ENCODE measurements at regions not wholly inside any gene's neighbourhood (a gene's known extent, or its start where the extent isn't known, plus 50 kb on each side); places are given as distances from the start of the nearest gene placed in this dataset.
A peak's percentile ranks its signal among the peaks of the same experiment; 100 is the strongest.

DNA sequence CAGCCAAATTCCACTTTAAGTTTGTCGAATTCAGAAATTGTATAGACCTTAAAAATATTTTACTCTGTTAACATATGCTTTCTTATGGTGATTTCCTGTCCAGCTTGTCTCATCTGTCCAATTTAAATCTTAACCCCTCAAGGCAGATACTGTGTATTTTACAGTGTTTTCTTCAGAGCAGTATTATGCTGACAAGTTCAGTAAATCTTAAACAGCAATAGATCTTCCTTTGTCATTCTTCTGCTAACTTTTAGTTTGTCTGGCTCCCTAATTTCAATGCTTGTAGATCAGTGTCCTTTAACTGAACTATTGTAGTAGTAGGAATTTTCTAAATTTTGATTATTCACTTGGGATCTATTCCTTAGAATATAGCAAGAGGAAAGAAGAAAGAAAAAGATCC lies 52.8 kb upstream of the MEIS1 start:
- Mint-ChIP-seq H3K36me3 (no peaks in the 10 kb centered on the region), H3K27me3 (ENCODE audit: low read depth) (no peaks in the 10 kb centered on the region), H3K4me1 (peaks cover 67% of the 10 kb centered on the region), H3K4me3 (no peak overlapping the region), H3K27ac (peak overlapping the region; percentile 90), H3K9me3 (no peaks in the 10 kb centered on the region)
- TF ChIP-seq, protein P1, sequence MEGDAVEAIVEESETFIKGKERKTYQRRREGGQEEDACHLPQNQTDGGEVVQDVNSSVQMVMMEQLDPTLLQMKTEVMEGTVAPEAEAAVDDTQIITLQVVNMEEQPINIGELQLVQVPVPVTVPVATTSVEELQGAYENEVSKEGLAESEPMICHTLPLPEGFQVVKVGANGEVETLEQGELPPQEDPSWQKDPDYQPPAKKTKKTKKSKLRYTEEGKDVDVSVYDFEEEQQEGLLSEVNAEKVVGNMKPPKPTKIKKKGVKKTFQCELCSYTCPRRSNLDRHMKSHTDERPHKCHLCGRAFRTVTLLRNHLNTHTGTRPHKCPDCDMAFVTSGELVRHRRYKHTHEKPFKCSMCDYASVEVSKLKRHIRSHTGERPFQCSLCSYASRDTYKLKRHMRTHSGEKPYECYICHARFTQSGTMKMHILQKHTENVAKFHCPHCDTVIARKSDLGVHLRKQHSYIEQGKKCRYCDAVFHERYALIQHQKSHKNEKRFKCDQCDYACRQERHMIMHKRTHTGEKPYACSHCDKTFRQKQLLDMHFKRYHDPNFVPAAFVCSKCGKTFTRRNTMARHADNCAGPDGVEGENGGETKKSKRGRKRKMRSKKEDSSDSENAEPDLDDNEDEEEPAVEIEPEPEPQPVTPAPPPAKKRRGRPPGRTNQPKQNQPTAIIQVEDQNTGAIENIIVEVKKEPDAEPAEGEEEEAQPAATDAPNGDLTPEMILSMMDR (IDR thresholded peaks at IDR 0.05; ENCODE audit: unreplicated experiment), result no peak
- no peak for DNase-seq (ENCODE audit: low spot score in 2 of 2, unreplicated experiment in 2 of 2)

DNA sequence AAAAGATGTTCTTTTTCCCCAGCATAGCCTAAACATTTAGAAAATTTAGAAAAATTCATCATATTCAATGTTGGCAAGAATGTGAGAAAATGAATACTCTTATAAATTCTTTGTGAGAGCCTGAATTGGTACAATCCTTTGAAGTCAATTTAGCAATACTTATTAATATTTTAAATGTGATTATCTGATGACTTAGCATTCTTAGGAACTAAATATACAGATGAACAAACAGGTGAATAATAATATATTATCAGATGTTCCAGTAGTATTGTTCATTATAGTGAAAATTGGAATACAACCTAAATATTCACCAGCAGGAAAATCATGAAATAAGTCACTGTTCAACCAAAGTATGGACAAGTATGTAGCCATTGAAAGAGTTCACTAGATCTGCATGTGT lies 55.5 kb upstream of the MEIS1 start:
- Mint-ChIP-seq H3K36me3 (no peaks in the 10 kb centered on the region), H3K27ac (no peak overlapping the region), H3K4me1 (peaks cover 60% of the 10 kb centered on the region), H3K4me3 (no peak overlapping the region), H3K9me3 (no peaks in the 10 kb centered on the region), H3K27me3 (ENCODE audit: low read depth) (no peaks in the 10 kb centered on the region)
- no peak for DNase-seq (ENCODE audit: low spot score in 2 of 2, unreplicated experiment in 2 of 2)
- TF ChIP-seq, protein P1 (IDR thresholded peaks at IDR 0.05; ENCODE audit: unreplicated experiment), result no peak

DNA sequence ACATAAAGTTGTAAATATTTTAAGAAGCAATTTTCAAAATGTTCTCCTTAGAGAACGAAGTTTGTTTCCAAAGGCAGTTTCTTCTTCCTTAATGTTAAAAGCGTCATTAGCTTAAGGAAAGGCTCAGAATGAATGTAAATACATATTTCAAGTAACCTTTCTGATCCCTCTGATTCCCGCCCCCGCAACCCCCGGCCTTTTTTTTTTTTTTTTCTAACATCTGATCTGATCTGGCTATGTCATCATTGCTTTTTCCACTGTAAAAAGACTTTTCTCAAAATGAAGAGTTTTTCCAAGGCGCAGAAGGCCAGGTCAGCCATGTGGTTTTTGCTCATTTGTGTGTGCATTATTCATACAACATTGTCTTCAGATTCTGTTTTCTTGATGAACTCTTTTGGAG lies 57.1 kb upstream of the MEIS1 start:
- Mint-ChIP-seq H3K9me3 (peaks cover 4% of the 10 kb centered on the region), H3K27ac (no peak overlapping the region), H3K36me3 (no peaks in the 10 kb centered on the region), H3K4me3 (no peak overlapping the region), H3K4me1 (peaks cover 47% of the 10 kb centered on the region), H3K27me3 (ENCODE audit: low read depth) (no peaks in the 10 kb centered on the region)
- TF ChIP-seq, protein P1 (IDR thresholded peaks at IDR 0.05; ENCODE audit: unreplicated experiment), result no peak
- no peak for DNase-seq (ENCODE audit: low spot score in 2 of 2, unreplicated experiment in 2 of 2)

DNA sequence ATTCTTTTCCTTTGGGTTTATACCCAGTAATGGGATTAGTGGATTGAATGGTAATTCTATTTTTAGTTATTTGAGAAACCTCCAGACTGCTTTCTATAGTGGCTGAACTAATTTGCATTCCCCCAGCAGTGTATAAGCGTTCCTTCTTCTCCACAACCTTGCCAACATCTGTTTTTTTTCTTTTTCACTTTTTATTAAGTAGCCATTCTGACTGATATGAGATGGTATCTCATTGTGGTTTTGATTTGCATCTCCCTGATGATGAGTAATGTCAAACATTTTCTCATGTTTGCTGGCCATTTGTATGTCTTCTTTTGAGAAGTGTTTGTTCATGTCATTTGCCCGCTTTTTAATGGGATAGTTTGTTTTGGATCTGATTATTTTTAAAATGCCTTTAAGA lies 64.1 kb upstream of the MEIS1 start:
- Mint-ChIP-seq H3K27ac (no peak overlapping the region), H3K36me3 (peaks cover 2% of the 10 kb centered on the region), H3K27me3 (ENCODE audit: low read depth) (no peaks in the 10 kb centered on the region), H3K4me1 (peaks cover 11% of the 10 kb centered on the region), H3K9me3 (peaks cover 10% of the 10 kb centered on the region), H3K4me3 (no peak overlapping the region)
- no peak for DNase-seq (ENCODE audit: low spot score in 2 of 2, unreplicated experiment in 2 of 2)
- TF ChIP-seq, protein P1 (IDR thresholded peaks at IDR 0.05; ENCODE audit: unreplicated experiment), result no peak

DNA sequence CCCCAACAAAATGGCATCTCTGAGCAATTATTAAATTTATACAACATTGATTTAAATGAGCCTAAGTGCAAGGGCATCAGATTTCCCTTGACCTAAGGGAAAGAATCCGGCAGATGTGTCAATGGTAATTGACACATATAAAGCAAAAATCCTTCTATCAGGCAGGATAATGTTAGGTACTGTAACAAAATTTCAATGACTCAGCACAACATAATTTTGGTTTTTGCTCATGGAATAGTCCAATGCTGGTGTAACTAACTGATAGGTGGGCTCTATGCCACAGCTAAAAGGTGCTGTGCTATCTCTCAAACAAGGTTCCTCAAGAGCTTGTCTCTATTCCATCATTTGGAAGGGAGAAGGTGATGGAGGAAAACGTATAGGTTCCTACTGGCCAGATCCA lies 68.3 kb upstream of the MEIS1 start:
- H3K4me1 Mint-ChIP-seq, result peaks cover 36% of the 10 kb centered on the region
- TF ChIP-seq, protein P1 (IDR thresholded peaks at IDR 0.05; ENCODE audit: unreplicated experiment), result no peak
- H3K27me3 Mint-ChIP-seq (ENCODE audit: low read depth), result no peaks in the 10 kb centered on the region
- DNase-seq (ENCODE audit: low spot score in 2 of 2, unreplicated experiment in 2 of 2), result no peak
- peaks cover 4% of the 10 kb centered on the region for H3K9me3 Mint-ChIP-seq
- H3K27ac Mint-ChIP-seq, result no peak overlapping the region
- no peaks in the 10 kb centered on the region for H3K36me3 Mint-ChIP-seq
- no peak overlapping the region for H3K4me3 Mint-ChIP-seq

All from mesothelial cell of epicardium (in vitro differentiated cells).